ENCODE measurements at regions not wholly inside any gene's neighbourhood (a gene's known extent, or its start where the extent isn't known, plus 50 kb on each side); places are given as distances from the start of the nearest gene placed in this dataset.
"Not testable (repeated sequence)": the region's sequence is repeated elsewhere in the genome, so short reads cannot be mapped to it uniquely, and the experiment has no call there.

DNA sequence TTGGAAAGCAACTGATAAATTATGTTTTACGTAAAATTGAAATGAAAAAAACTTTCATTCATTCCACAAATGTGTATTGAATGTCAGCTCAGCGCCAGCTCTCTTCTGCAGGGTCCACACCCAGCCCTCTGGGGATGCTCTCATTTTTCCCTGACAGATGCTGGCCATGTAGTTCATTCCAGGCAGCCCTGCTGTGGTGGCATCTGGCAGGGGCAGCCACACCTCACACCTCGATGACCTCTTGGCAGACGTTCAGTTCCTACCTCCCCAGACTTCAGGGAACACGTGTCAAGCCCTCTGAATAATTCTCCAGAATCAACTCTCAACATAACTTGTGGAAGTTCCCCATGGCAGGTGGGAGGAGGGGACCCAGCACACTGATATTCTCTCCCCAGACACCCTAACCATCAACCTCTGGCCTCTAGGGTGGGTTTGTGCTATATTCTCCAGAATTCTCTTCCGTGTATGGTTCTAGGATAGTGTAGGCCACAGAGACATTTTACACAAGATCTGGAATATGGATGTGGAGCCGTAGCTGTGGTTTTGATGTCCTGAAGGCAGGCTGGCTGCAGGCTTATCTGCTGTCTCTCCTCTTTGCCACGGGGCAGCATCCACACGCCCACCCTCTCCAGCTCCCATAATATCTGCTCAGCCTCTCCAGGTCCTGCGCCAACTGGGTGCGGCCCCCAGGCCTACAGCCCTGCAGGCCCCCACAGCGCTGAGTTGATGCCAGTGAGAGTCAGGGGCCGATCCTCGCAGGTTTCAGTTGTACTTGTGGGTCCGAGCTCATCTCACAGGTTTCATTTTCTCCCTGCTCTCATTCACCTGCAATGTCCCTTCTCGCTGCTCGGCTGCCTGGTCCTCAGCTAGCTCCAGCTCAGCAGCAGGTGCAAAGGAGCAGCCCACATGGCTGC is 175.8 kb upstream of the ARID1B start:
- no peak for DNase-seq (ENCODE audit: low read depth)

DNA sequence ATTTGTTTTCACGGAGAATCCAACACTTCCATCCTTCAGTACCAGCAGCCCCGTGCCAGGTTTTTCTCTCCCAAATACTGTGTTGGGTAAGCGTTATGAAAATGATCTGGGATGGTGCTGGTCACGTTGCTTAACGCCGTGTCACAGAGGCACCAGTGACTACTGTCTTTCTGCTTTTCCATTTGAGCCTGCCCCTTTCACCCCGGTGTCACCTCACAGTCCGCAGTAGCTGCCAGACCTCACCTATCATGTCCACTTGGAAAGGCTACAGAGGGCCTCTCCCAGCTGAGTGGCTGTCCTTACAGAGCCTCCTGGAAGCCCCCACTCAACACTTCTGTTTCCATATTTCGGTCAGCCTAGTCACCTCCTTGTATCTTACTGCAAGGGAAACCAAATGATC is 176.5 kb upstream of the ARID1B start:
- DNase-seq (ENCODE audit: low read depth), result no peak

DNA sequence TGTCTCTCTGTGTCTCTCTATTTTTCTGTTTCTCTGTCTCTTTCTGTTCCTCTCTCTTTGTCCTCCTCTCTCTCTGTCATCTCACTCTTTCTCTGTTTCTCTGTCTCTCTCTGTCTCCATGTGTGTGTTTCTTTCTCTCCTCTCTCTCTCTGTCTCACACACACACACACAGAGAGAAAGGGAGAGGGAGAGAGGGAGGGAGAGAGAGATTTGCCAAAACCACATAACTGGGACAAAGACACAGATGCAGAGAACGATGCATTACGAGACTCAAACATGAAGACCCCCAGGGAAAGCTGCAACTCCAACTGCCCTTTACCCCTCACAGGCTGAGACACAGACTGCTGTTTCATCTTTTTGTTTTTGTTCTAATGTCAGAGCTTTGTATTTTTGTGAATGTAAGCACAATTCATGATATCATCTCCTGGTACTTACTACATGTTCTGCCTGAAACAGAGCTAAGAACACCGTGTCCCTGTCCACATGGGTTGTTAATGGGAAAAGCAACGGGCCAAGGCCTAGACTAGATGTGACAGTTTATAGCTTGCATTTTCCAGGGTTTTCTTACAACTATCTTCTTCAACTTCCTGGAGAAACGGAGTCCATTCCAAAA is 177.1 kb upstream of the ARID1B start:
- no peak for DNase-seq (ENCODE audit: low read depth)

DNA sequence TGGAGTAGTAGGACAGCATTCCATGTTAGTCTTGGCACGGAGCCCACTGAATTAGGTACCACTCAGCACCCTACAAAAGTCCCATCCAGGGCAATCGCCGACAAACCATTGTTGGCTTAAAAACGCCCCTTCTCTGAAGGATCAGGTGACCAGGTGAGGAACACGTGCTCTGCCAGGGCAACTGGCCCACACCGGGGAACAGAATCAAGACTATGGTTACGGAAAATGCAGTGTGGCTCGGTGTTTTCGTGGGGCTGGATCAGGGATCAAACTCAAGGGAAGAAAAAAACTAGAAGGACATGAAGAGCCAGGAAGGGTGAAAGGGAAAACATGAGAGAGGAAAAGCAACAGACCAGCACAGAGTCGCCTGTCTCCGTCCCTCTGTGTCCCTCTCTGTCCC is 177.8 kb upstream of the ARID1B start:
- no peak for DNase-seq (ENCODE audit: low read depth)

DNA sequence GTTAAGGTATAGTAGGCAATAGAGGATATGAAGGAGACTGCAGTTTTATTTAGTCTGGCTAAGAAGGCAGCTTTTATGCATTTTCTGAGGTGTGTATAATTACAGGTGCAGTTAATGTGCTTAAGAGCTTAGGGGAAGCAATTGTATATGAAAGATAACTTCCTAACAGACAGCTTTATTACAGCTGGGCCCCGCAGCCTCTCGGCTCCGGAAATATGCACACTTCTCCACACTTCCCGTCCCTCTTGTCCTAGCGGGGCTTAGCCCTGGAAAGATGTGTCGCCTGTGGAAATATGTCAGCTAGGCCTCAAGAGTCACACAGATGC is 178.4 kb upstream of the ARID1B start:
- DNase-seq (ENCODE audit: low read depth), result no peak

DNA sequence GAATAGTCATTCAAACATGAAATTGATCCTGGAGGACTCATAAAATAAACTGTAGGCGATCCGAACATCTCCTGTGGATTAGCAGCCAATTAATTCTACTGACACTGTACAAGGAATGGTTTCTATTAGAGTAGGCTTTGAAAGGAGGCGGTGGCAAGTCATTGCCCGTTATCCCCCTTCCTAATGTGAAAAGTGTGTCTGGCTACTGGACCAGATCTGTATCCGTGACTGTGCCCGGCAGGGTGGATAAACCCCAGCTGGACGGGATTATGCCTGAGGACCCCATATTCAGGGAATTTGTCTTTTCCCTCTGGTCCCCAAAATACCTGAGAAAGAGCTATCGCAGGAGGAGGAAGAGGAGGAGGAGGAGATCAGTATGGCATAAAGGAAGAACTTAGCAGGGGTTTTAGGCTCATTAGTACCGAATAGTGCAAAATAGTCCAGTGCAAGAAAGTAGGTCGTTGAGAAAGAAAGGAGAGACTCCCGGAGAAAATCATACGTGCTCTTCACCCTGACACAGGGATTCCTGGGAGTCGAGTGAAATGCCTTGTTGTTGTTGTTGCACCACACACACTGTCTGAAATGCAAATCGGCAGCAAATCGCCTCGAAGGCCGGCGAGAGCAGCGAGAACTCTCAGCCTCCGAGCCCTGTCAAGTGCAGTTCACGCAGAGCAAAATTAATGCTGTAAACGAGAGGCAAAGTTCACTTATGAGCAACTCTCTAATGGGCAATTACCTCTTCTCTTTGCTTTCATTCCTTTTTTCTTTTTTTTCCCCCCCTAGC is 178.9 kb upstream of the ARID1B start:
- no peak for DNase-seq (ENCODE audit: low read depth)

DNA sequence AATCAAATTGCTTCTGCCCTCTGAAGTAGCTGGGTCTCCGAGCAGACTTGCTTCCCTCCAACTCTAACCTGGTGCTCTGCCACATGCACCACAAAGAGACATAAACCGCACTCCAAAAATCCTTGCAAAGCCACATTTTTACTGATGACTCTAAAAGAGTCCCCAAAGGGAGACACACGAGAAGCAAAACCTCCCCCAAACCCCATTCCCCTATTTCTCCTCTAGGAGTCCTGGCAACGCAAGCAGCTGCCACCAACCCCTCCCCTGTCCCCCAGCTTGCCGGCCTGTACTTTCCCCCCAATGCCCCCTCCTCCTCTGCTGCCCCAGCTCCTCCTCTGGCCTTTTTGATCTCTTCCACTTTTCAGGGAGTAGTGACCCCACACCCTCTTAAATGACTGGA is 180.1 kb upstream of the ARID1B start:
- DNase-seq (ENCODE audit: low read depth), result no peak

DNA sequence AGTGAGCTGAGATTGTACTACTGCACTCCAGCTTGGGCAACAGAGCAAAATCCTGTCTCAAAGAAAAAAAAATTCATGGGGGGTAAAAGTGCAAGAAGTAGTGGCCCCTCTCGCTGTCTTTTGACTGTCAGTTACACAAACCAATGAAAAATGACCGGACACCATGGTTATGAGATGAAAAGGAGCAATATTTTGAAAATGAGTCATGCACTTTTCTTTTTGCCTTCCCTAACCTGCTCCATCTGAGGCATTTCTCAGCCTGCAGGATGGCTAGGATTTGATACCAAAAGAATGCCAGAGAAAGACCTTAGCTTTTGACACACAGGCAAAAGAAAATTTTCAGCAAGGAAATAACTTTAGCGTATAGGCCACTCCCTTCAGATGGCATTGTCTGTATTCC is 181.7 kb upstream of the ARID1B start:
- no peak for DNase-seq (ENCODE audit: low read depth)

DNA sequence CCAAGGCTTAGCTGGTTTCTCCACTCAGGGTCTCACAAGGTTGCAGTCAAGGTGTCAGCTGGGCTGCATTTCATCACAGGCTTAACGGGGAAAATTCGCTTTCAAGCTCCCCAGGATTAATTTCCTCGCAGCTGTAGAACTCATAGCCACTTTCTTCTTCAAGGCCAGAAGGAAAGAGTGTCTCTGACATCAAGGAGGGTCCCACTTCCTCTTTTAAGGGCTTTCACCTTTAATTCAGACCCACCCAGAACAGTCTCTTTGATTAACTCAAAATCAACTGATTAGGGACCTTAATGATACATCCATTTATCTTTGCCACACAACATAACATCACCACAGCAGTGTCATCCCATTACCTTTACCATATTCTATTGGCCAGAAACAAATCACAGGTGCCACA is 183.3 kb upstream of the ARID1B start:
- DNase-seq (ENCODE audit: low read depth), result no peak

DNA sequence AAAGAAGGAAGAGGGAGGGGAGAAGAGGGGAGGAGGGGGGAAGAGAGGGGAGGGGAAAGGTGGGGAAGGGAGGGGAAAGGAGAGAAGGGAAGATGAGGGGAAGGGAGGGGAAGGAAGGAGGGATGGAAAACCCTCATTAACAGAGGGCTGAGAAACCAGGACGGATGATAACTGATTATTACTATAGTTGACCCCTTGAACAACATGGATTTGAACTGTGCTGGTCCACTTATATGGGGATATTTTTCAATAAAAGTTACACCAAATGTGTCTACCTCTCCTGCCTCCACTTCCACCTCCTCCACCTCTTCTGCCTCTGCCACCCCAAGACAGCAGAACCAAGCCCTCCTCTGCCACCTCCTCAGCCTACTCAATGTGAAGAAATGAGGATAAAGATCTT is 184.1 kb upstream of the ARID1B start:
- DNase-seq (ENCODE audit: low read depth), result no peak

DNA sequence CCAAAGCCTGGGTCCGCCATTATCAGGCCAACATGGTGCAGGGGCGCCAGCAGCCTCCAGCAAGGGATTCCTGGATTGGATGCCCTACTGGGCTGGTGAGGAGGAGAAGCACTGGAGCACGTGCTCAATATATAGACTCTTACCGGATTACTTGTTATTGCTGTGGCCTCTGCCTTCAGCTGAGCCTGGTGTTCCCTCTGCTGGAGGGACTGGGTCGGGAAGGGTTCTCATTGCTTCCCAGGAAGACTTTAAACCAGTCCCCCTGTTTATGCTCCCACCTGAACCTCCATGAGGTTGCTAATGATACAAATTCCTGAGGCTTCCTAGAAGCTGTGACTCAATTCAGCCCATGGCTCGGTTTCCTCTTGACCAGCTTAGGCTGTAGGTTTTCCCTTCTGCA is 186.7 kb upstream of the ARID1B start:
- DNase-seq (ENCODE audit: low read depth), result no peak

DNA sequence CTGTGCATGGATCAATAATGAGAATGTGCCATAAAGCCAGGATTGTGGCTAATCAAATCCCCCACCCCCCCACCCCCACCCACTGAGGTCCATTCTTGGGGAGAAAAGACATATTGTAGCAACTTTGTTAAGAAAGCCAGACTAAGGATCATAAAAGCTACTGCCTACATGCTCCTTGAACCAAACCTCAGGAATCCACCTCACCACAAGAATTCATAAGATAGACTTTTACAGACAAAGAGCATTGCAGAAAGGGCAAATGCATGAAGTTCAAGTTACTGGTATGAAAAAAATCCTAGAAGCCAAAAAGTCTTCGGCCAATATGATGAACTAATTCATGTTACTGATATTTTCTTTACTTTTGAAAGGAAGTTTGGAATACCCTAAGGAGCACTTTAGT is 187.9 kb upstream of the ARID1B start:
- no peak for DNase-seq (ENCODE audit: low read depth)

DNA sequence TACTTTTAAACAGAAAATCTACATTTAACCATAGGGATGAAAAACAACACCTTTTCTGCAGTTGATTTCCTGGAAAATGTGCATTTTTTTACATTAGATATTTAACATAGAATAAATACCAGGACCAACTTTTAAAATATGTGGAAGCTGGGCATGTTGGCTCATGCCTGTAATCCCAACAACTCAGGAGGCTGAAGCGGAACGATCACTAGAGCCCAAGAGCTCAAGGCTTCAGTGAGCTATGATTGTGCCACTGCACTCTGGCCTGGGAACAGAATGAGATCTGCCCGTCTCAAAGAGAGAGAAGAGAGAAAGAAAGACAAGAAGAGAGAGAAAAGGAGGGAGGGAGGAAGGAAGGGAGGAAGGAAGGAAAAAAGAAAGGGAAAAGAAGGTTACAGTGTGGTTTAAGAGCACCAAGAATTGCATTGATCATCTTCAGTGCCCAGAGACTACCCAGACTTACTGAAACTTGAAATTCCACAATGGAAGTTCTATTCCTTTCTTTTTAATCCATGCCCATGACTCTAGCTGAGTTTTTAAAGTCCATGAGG is 189.4 kb upstream of the ARID1B start:
- no peak for DNase-seq (ENCODE audit: low read depth)

DNA sequence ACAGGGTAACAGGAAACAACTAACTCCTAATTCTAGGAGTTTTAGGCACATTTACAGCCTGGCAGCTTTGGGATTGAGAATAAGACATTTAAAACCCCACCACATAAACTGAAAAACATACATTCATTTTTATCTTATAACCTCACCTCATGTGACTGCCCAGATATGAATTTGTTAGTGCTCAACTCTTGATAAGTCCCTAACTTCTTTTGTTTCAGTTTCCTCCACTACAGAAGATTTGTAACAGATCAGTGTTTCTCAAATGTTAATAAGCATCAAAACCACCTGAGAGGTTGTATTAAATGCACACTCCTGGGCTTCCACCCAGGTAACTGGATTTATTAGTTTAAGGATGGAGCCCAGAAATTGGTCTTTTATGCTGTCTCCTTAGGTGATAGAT is 190.1 kb upstream of the ARID1B start:
- no peak for DNase-seq (ENCODE audit: low read depth)

DNA sequence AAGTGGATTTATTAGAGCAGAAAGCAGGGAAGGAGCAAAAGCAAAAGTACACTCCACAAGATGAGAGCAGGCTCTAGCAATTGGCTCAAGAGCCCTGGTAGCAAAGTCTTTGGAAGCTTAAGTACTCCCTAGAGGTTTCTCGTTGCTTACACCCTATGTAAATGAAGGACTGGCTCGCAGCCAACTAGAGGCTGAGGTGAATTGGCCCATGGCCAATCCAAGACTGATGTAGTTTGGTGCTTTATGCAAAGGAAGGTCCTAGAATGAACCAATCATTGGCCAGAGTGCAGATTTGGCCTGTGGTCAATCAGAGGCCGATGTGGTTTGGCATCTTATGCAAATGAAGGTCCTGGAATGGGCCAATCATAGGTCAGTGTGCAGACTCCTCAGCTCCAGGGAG is 191.3 kb upstream of the ARID1B start:
- no peak for DNase-seq (ENCODE audit: low read depth)

DNA sequence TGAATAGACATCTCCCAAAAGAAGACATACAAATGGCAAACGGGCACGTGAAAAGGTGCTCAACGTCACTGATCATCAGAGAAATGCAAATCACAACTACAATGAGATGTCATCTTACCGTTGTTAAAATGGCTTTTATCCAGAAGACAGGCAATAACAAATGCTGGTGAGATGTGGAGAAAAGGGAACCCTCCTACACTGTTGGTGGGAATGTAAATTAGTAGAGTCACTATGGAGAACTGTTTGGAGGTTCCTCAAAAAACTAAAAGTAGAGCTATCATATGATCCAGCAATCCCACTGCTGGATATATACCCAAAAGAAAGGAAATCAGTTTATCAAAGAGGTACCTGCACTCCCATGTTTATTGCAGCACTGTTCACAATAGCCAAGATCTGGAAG is 193.1 kb upstream of the ARID1B start:
- not testable (repeated sequence) for DNase-seq (ENCODE audit: low read depth)

DNA sequence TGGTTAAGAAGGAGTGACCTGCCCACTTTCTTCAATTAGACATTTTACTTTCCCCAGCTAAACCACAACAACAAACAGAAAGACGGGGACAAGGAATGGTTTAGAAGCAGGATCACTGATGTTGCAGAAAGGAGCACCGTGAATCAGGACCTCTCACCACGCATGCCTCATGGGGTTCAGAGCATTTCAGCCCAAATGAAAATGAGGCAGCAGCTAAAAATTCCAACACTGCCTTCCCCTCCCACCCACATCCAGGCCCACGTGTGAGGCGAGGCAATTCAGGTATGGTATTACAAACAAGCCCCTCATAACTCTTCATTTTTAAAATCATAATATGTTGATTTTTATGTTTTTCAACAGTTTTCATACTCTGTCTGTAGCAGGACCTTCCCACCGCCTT is 194.1 kb upstream of the ARID1B start:
- DNase-seq (ENCODE audit: low read depth), result no peak

DNA sequence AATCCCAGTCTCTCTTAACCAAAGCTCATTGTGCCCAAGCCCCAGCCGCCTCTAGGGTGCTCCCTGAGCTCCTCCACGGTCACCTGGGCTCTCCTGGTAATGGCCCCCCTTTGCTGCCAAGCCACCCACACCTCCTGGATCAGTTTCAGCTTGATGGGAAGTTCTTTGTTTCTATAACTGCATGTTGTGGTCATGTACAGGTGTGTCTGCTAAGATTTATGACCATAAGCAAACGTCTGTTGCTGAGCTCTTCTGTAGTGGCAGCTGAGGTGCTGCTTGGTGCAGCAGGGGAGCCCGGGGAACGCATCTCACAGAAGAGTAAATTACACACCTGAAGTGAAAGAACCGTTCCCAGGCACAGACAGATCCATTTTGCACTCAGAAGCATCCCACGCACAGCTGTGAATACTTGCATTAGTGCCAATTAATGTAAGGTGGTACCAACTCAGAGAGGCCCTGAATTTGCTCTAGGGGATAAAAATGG is 194.6 kb upstream of the ARID1B start:
- DNase-seq (ENCODE audit: low read depth), result no peak

DNA sequence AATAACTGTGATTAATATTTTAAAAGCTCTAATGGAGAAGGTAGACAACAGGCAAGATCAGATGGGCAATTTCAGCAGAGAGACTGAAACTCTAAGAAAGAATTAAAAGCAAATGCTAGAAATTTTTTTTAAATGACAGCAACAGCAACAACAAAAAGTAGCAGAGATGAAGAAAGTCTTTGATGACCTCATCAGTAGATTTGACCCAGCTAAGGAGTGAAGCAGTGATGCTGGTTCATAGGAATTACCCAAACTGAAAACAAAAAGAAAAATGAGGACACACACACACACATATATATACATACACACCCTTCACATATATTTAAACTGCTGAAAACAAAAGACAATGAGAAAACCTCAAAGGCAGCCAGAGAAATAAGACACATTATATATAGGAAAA is 197.6 kb upstream of the ARID1B start:
- no peak for DNase-seq (ENCODE audit: low read depth)

DNA sequence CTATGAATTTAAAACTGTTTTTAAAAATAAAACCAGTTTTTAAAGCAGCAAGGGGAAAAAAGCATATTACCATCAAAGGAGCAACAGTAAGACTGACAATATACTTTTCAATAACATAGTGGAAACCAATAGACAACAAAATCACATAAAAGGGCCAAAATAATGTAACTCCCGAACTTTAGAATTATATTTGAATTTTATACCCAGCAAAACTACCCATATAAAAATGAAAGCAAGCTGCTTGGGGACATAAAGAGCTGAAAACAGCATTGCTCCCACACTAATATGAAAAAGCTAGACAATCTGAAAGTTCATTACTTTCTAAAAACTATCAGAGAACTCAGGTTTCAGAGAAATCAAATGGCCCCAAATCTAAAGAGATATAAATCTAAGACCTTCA is 199.4 kb upstream of the ARID1B start:
- DNase-seq (ENCODE audit: low read depth), result no peak

DNA sequence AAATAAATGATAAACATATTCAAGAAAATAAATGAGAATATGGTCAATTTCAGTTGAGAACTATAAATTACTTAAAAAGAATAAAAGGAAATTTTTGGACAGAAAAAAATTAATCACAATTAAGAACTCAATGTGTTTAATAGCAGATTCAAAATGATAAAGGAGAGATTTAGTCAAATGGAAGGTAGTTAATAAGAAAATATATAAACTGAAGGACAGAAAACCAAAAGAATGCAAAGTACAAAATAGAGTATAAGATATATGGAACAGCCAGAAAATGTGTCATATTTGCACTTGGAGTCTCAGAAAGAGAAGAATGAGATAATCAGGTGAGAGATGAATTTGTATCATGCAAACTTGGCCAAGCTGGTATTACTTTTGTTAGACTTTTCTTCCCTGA is 201.8 kb upstream of the ARID1B start:
- no peak for DNase-seq (ENCODE audit: low read depth)

DNA sequence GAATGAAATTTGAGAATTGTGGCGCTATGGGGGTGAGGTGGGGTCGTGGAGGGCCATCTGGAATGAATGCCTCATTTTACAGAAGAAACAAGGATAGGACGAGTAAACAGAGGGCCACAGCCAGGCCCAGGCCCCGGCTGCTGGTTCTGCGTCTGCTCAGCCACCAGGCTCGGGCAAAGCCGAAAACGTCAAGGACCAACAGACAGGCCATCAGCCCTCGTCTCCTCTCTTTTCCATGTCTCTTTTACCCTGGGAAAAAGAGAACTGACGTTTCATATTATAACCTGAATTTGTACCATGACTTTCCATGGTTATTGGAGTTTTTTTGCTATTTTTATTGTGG is 212.4 kb upstream of the ARID1B start:
- no peak for DNase-seq (ENCODE audit: low read depth)

Measured in T-helper 22 cell (primary cell).